Stimulated activated naive CD8-positive, alpha-beta T cell treated with anti-CD3 and anti-CD28 coated beads, Interleukin-15, Interleukin-2, amounts not matched to agents 100 ng/mL and 50 ng/mL, for 24 hours (primary cell): ENCODE measurements at regions not wholly inside any gene's neighbourhood (a gene's known extent, or its start where the extent isn't known, plus 50 kb on each side); places are given as distances from the start of the nearest gene placed in this dataset.

Experiments
- H3K27ac Mint-ChIP-seq: one replicate; pipeline ENCODE4 v1.8.0; 2021; ENCODE audit warnings: mild to moderate bottlenecking, mixed read lengths
- H3K27me3 Mint-ChIP-seq: one replicate; pipeline ENCODE4 v1.8.0; 2021; ENCODE audit warnings: mixed read lengths
- H3K36me3 Mint-ChIP-seq: one replicate; pipeline ENCODE4 v1.8.0; 2021; ENCODE audit warnings: low read depth, mixed read lengths
- H3K4me1 Mint-ChIP-seq: one replicate; pipeline ENCODE4 v1.8.0; 2021; ENCODE audit warnings: low read depth, mixed read lengths
- H3K4me3 Mint-ChIP-seq: one replicate; pipeline ENCODE4 v1.8.0; 2021; ENCODE audit warnings: mild to moderate bottlenecking, mixed read lengths
- H3K9me3 Mint-ChIP-seq: one replicate; pipeline ENCODE4 v1.8.0; 2021; ENCODE audit warnings: mixed read lengths

- no peaks in the 10 kb centered on the region for H3K4me1 Mint-ChIP-seq
Measured at GRCh38 chr2:147740211-147740927, 104.5 kb upstream of the ACVR2A start.

GRCh38 chr2:147739508-147739907 lies 105.3 kb upstream of the ACVR2A start:
- Mint-ChIP-seq H3K4me3 (no peak overlapping the region), H3K27ac (no peak overlapping the region), H3K9me3 (peaks cover 4% of the 10 kb centered on the region), H3K4me1 (no peaks in the 10 kb centered on the region), H3K36me3 (no peaks in the 10 kb centered on the region), H3K27me3 (no peaks in the 10 kb centered on the region)

More at GRCh38 chr2:147740211-147740927, 104.5 kb upstream of the ACVR2A start:
- Mint-ChIP-seq H3K27me3 (no peaks in the 10 kb centered on the region), H3K9me3 (peaks cover 4% of the 10 kb centered on the region), H3K4me3 (no peak overlapping the region), H3K27ac (no peak overlapping the region), H3K36me3 (no peaks in the 10 kb centered on the region)

- Mint-ChIP-seq H3K27ac (no peak overlapping the region), H3K27me3 (no peaks in the 10 kb centered on the region), H3K4me3 (no peak overlapping the region), H3K36me3 (no peaks in the 10 kb centered on the region), H3K4me1 (no peaks in the 10 kb centered on the region), H3K9me3 (no peaks in the 10 kb centered on the region)
Measured at GRCh38 chr2:147718831-147719230, 126.0 kb upstream of the ACVR2A start.

GRCh38 chr2:147716906-147717305 lies 127.9 kb upstream of the ACVR2A start:
- H3K9me3 Mint-ChIP-seq: peaks cover 5% of the 10 kb centered on the region
- no peaks in the 10 kb centered on the region for H3K4me1 Mint-ChIP-seq
- H3K36me3 Mint-ChIP-seq: no peaks in the 10 kb centered on the region
- no peaks in the 10 kb centered on the region for H3K27me3 Mint-ChIP-seq
- H3K4me3 Mint-ChIP-seq: no peak overlapping the region
- no peak overlapping the region for H3K27ac Mint-ChIP-seq

GRCh38 chr2:147715807-147716206 lies 129.0 kb upstream of the ACVR2A start:
- H3K4me3 Mint-ChIP-seq: no peak overlapping the region
- H3K36me3 Mint-ChIP-seq: no peaks in the 10 kb centered on the region
- H3K27me3 Mint-ChIP-seq: no peaks in the 10 kb centered on the region
- peaks cover 5% of the 10 kb centered on the region for H3K9me3 Mint-ChIP-seq
- H3K4me1 Mint-ChIP-seq: no peaks in the 10 kb centered on the region
- H3K27ac Mint-ChIP-seq: no peak overlapping the region

- no peaks in the 10 kb centered on the region for H3K4me1 Mint-ChIP-seq
- H3K36me3 Mint-ChIP-seq: no peaks in the 10 kb centered on the region
- peaks cover 5% of the 10 kb centered on the region for H3K9me3 Mint-ChIP-seq
- H3K4me3 Mint-ChIP-seq: no peak overlapping the region
- H3K27ac Mint-ChIP-seq: no peak overlapping the region
- no peaks in the 10 kb centered on the region for H3K27me3 Mint-ChIP-seq
Measured at GRCh38 chr2:147714582-147714981, 130.2 kb upstream of the ACVR2A start.

- Mint-ChIP-seq H3K27ac (no peak overlapping the region), H3K36me3 (no peaks in the 10 kb centered on the region), H3K4me1 (no peaks in the 10 kb centered on the region), H3K9me3 (peaks cover 5% of the 10 kb centered on the region), H3K4me3 (no peak overlapping the region), H3K27me3 (no peaks in the 10 kb centered on the region)
Measured at GRCh38 chr2:147713349-147713748, 131.5 kb upstream of the ACVR2A start.

- Mint-ChIP-seq H3K36me3 (no peaks in the 10 kb centered on the region), H3K9me3 (peaks cover 10% of the 10 kb centered on the region), H3K27ac (no peak overlapping the region), H3K27me3 (no peaks in the 10 kb centered on the region), H3K4me3 (no peak overlapping the region), H3K4me1 (no peaks in the 10 kb centered on the region)
Measured at GRCh38 chr2:147712051-147712450, 132.8 kb upstream of the ACVR2A start.

GRCh38 chr2:147711031-147711430 lies 133.8 kb upstream of the ACVR2A start:
- no peak overlapping the region for H3K27ac Mint-ChIP-seq

GRCh38 chr2:147709655-147710054 lies 135.2 kb upstream of the ACVR2A start:
- Mint-ChIP-seq H3K27ac (no peak overlapping the region), H3K9me3 (peaks cover 15% of the 10 kb centered on the region), H3K4me3 (no peak overlapping the region), H3K27me3 (no peaks in the 10 kb centered on the region), H3K4me1 (no peaks in the 10 kb centered on the region), H3K36me3 (no peaks in the 10 kb centered on the region)

More at GRCh38 chr2:147711031-147711430, 133.8 kb upstream of the ACVR2A start:
- H3K4me1 Mint-ChIP-seq: no peaks in the 10 kb centered on the region
- H3K9me3 Mint-ChIP-seq: peaks cover 11% of the 10 kb centered on the region
- no peaks in the 10 kb centered on the region for H3K27me3 Mint-ChIP-seq
- no peak overlapping the region for H3K4me3 Mint-ChIP-seq
- no peaks in the 10 kb centered on the region for H3K36me3 Mint-ChIP-seq

- no peaks in the 10 kb centered on the region for H3K36me3 Mint-ChIP-seq
- no peak overlapping the region for H3K4me3 Mint-ChIP-seq
- H3K27ac Mint-ChIP-seq: no peak overlapping the region
- H3K27me3 Mint-ChIP-seq: no peaks in the 10 kb centered on the region
- H3K9me3 Mint-ChIP-seq: peaks cover 10% of the 10 kb centered on the region
- no peaks in the 10 kb centered on the region for H3K4me1 Mint-ChIP-seq
Measured at GRCh38 chr2:147703171-147703570, 141.7 kb upstream of the ACVR2A start.

- Mint-ChIP-seq H3K9me3 (no peaks in the 10 kb centered on the region), H3K27ac (no peak overlapping the region), H3K36me3 (no peaks in the 10 kb centered on the region), H3K4me1 (no peaks in the 10 kb centered on the region), H3K4me3 (no peak overlapping the region), H3K27me3 (no peaks in the 10 kb centered on the region)
Measured at GRCh38 chr2:147698166-147698565, 146.7 kb upstream of the ACVR2A start.

- H3K36me3 Mint-ChIP-seq: no peaks in the 10 kb centered on the region
- H3K4me3 Mint-ChIP-seq: no peak overlapping the region
- H3K27me3 Mint-ChIP-seq: no peaks in the 10 kb centered on the region
- no peaks in the 10 kb centered on the region for H3K4me1 Mint-ChIP-seq
- no peaks in the 10 kb centered on the region for H3K9me3 Mint-ChIP-seq
- H3K27ac Mint-ChIP-seq: no peak overlapping the region
Measured at GRCh38 chr2:147696426-147696825, 148.4 kb upstream of the ACVR2A start.

GRCh38 chr2:147689220-147689909 lies 155.5 kb upstream of the ACVR2A start:
- Mint-ChIP-seq H3K27me3 (peaks cover 4% of the 10 kb centered on the region), H3K27ac (no peak overlapping the region), H3K4me1 (no peaks in the 10 kb centered on the region), H3K9me3 (no peaks in the 10 kb centered on the region), H3K36me3 (no peaks in the 10 kb centered on the region), H3K4me3 (no peak overlapping the region)

GRCh38 chr2:147688242-147688641 lies 156.6 kb upstream of the ACVR2A start:
- H3K27me3 Mint-ChIP-seq: peaks cover 4% of the 10 kb centered on the region
- H3K9me3 Mint-ChIP-seq: no peaks in the 10 kb centered on the region
- no peak overlapping the region for H3K4me3 Mint-ChIP-seq
- no peak overlapping the region for H3K27ac Mint-ChIP-seq
- no peaks in the 10 kb centered on the region for H3K36me3 Mint-ChIP-seq
- no peaks in the 10 kb centered on the region for H3K4me1 Mint-ChIP-seq

- Mint-ChIP-seq H3K36me3 (no peaks in the 10 kb centered on the region), H3K9me3 (no peaks in the 10 kb centered on the region)
Measured at GRCh38 chr2:147686365-147686764, 158.5 kb upstream of the ACVR2A start.

More at GRCh38 chr2:147686365-147686764, 158.5 kb upstream of the ACVR2A start:
- Mint-ChIP-seq H3K27me3 (peaks cover 4% of the 10 kb centered on the region), H3K4me3 (no peak overlapping the region), H3K4me1 (no peaks in the 10 kb centered on the region), H3K27ac (no peak overlapping the region)
